ENCODE measurements at regions not wholly inside any gene's neighbourhood (a gene's known extent, or its start where the extent isn't known, plus 50 kb on each side); places are given as distances from the start of the nearest gene placed in this dataset.

- no peak for TF ChIP-seq POLR2A (IDR thresholded peaks at IDR 0.05)
- no peak for TF ChIP-seq CTCF (IDR thresholded peaks at IDR 0.05)
Measured at GRCh38 chr13:60759499-60759898, 362.5 kb downstream of the TDRD3 start.

Measured in Peyer's patch (tissue), 4 donors.